Tibial artery (tissue), 4 donors: ENCODE measurements at regions not wholly inside any gene's neighbourhood (a gene's known extent, or its start where the extent isn't known, plus 50 kb on each side); places are given as distances from the start of the nearest gene placed in this dataset.

Experiments used
- DNase-seq, 2 donors: peaks; one replicate each; pipeline ENCODE4 v3.0.0-alpha.2; 2019
- H3K27ac ChIP-seq, 2 donors: fragments of 200-600 bp; sonication (generic) in 1 of 2; 1 replicate in 1 of 2; 2 replicates in 1 of 2; pipeline ENCODE4 v1.5.1; 2018 to 2019; ENCODE audit warnings: mild to moderate bottlenecking in 1 of 2
- H3K27me3 ChIP-seq, 2 donors: fragments of 200-600 bp; sonication (generic) in 1 of 2; one replicate each; pipeline versions ENCODE4 v1.5.1 to v1.6.0; 2016 to 2019
- H3K36me3 ChIP-seq, 3 donors: fragments of 200-600 bp; sonication (generic) in 2 of 3; one replicate each; pipeline ENCODE4 v1.5.1; 2016 to 2019; ENCODE audit warnings: mild to moderate bottlenecking in 2 of 3
- H3K4me1 ChIP-seq, 4 donors: fragments of 200-600 bp; sonication (generic) in 2 of 4; 1 replicate in 3 of 4; 2 replicates in 1 of 4; pipeline ENCODE4 v1.5.1; 2016 to 2019
- H3K4me3 ChIP-seq, 2 donors: fragments of 200-600 bp; sonication (generic) in 1 of 2; 1 replicate in 1 of 2; 2 replicates in 1 of 2; pipeline ENCODE4 v1.5.1; 2018 to 2019; ENCODE audit warnings: mild to moderate bottlenecking in 2 of 2
- H3K9me3 ChIP-seq, 3 donors: fragments of 200-600 bp; sonication (generic) in 1 of 3; one replicate each; pipeline ENCODE4 v1.5.1; 2016 to 2019
- CTCF ChIP-seq, 2 experiments: fragments of 200-600 bp in 1 of 2; fragments of 450-650 bp in 1 of 2; IDR thresholded peaks; one replicate each; pipeline ENCODE4 v1.5.1; 2017 to 2019; ENCODE audit warnings: antibody characterized with exemption in 2 of 2, mild to moderate bottlenecking in 1 of 2, moderate library complexity in 1 of 2
- intact Hi-C: fragments of 100-400 bp; cut with DNase I; formaldehyde crosslinking; loops from one replicate; pipeline ENCODE4 v1.15.0; 2023; ENCODE audit warnings: low total_unique reads

GRCh38 chr6:71035871-71036270, 79.0 kb upstream of the B3GAT2 start:
- Histone ChIP-seq H3K4me3 (no peak overlapping the region), H3K27me3 (peaks cover 0 to 3% of the 10 kb centered on the region in 2 donors), H3K9me3 (no peaks in the 10 kb centered on the region), H3K36me3 (no peaks in the 10 kb centered on the region), H3K27ac (no peak overlapping the region), H3K4me1 (no peaks in the 10 kb centered on the region)
- DNase-seq = no peak
- intact Hi-C loops = no loop called here
- TF ChIP-seq CTCF (IDR thresholded peaks at IDR 0.05) = no peak

- H3K27ac ChIP-seq = no peak overlapping the region
Measured at GRCh38 chr6:71038711-71039344, 82.0 kb upstream of the B3GAT2 start.

GRCh38 chr6:71040043-71040442, 83.2 kb upstream of the B3GAT2 start:
- H3K27ac ChIP-seq = no peak overlapping the region
- no peak for TF ChIP-seq CTCF (IDR thresholded peaks at IDR 0.05)
- H3K4me3 ChIP-seq = no peak overlapping the region
- H3K9me3 ChIP-seq = no peaks in the 10 kb centered on the region
- intact Hi-C loops = no loop called here
- H3K27me3 ChIP-seq = peaks cover 0 to 3% of the 10 kb centered on the region in 2 donors
- DNase-seq = no peak
- no peaks in the 10 kb centered on the region for H3K36me3 ChIP-seq
- H3K4me1 ChIP-seq = no peaks in the 10 kb centered on the region

More at GRCh38 chr6:71038711-71039344, 82.0 kb upstream of the B3GAT2 start:
- intact Hi-C loops = no loop called here
- no peak for DNase-seq
- H3K27me3 ChIP-seq = peaks cover 0 to 3% of the 10 kb centered on the region in 2 donors
- TF ChIP-seq CTCF (IDR thresholded peaks at IDR 0.05) = no peak
- H3K36me3 ChIP-seq = no peaks in the 10 kb centered on the region
- no peak overlapping the region for H3K4me3 ChIP-seq
- H3K9me3 ChIP-seq = no peaks in the 10 kb centered on the region
- no peaks in the 10 kb centered on the region for H3K4me1 ChIP-seq

GRCh38 chr6:71040841-71041240, 84.0 kb upstream of the B3GAT2 start:
- no peaks in the 10 kb centered on the region for H3K9me3 ChIP-seq
- peaks cover 0 to 3% of the 10 kb centered on the region in 2 donors for H3K27me3 ChIP-seq
- H3K27ac ChIP-seq = no peak overlapping the region
- no peak for TF ChIP-seq CTCF (IDR thresholded peaks at IDR 0.05)
- no peak overlapping the region for H3K4me3 ChIP-seq
- DNase-seq = no peak
- H3K4me1 ChIP-seq = no peaks in the 10 kb centered on the region
- intact Hi-C loops = no loop called here
- no peaks in the 10 kb centered on the region for H3K36me3 ChIP-seq

- Histone ChIP-seq H3K36me3 (no peaks in the 10 kb centered on the region), H3K27me3 (no peaks in the 10 kb centered on the region), H3K9me3 (no peaks in the 10 kb centered on the region), H3K27ac (no peak overlapping the region), H3K4me1 (peaks cover 0 to 2% (median 0%) of the 10 kb centered on the region in 4 donors), H3K4me3 (no peak overlapping the region)
- DNase-seq = no peak
- TF ChIP-seq CTCF (IDR thresholded peaks at IDR 0.05) = no peak
- intact Hi-C loops = no loop called here
Measured at GRCh38 chr6:71043902-71044301, 87.0 kb upstream of the B3GAT2 start.

GRCh38 chr6:71044753-71045152, 87.9 kb upstream of the B3GAT2 start:
- H3K27me3 ChIP-seq = no peaks in the 10 kb centered on the region
- intact Hi-C loops = no loop called here
- no peaks in the 10 kb centered on the region for H3K9me3 ChIP-seq
- peaks cover 0 to 2% (median 0%) of the 10 kb centered on the region in 4 donors for H3K4me1 ChIP-seq
- no peak for TF ChIP-seq CTCF (IDR thresholded peaks at IDR 0.05)
- DNase-seq = no peak
- H3K27ac ChIP-seq = no peak overlapping the region
- H3K4me3 ChIP-seq = no peak overlapping the region
- no peaks in the 10 kb centered on the region for H3K36me3 ChIP-seq
